ENCODE measurements at regions not wholly inside any gene's neighbourhood (a gene's known extent, or its start where the extent isn't known, plus 50 kb on each side); places are given as distances from the start of the nearest gene placed in this dataset.

- no peak overlapping the region for H3K4me3 Mint-ChIP-seq
These were observed 545.0 kb downstream of the PRR16 start for GRCh38 chr5:121009058-121009457.

GRCh38 chr5:121018004-121018403 lies 553.9 kb downstream of the PRR16 start:
- H4K20me1 ChIP-seq (ENCODE audit: low read depth) = no peaks in the 10 kb centered on the region
- H3K9me3 ChIP-seq (ENCODE audit: low read depth) = no peaks in the 10 kb centered on the region
- Mint-ChIP-seq H3K9me3 (no peaks in the 10 kb centered on the region), H3K27ac (no peak overlapping the region), H3K36me3 (no peaks in the 10 kb centered on the region), H3K27me3 (ENCODE audit: insufficient read depth, low read depth) (no peaks in the 10 kb centered on the region), H3K4me3 (no peak overlapping the region), H3K4me1 (no peaks in the 10 kb centered on the region)
- H3K27ac ChIP-seq = no peak overlapping the region
- H3K4me1 ChIP-seq = no peaks in the 10 kb centered on the region
- no peaks in the 10 kb centered on the region for H3K79me2 ChIP-seq (ENCODE audit: low read depth)
- no peaks in the 10 kb centered on the region for H3K36me3 ChIP-seq
- H3F3A ChIP-seq (ENCODE audit: low read depth) = no peaks in the 10 kb centered on the region
- H3K27me3 ChIP-seq = no peaks in the 10 kb centered on the region
- TF ChIP-seq EZH2 (IDR thresholded peaks at IDR 0.05) = no peak
- no peak for TF ChIP-seq CTCF (IDR thresholded peaks at IDR 0.05)
- no peak for TF ChIP-seq EZH2phosphoT487 (IDR thresholded peaks at IDR 0.05)
- H3K9ac ChIP-seq = no peak overlapping the region
- no peak overlapping the region for H3K4me2 ChIP-seq
- H3K4me3 ChIP-seq = no peak overlapping the region
- no peak overlapping the region for H2AFZ ChIP-seq (replicated peaks)
- DNase-seq (ENCODE audit: low spot score) = no peak

More at GRCh38 chr5:121009058-121009457, 545.0 kb downstream of the PRR16 start:
- Mint-ChIP-seq H3K9me3 (no peaks in the 10 kb centered on the region), H3K36me3 (no peaks in the 10 kb centered on the region), H3K27me3 (ENCODE audit: insufficient read depth, low read depth) (peaks cover 2% of the 10 kb centered on the region), H3K4me1 (no peaks in the 10 kb centered on the region), H3K27ac (no peak overlapping the region)
- Histone ChIP-seq H3K4me3 (no peak overlapping the region), H3K4me1 (no peaks in the 10 kb centered on the region), H4K20me1 (ENCODE audit: low read depth) (no peaks in the 10 kb centered on the region), H3K27me3 (no peaks in the 10 kb centered on the region), H3F3A (ENCODE audit: low read depth) (no peaks in the 10 kb centered on the region), H3K9me3 (ENCODE audit: low read depth) (no peaks in the 10 kb centered on the region), H3K9ac (no peak overlapping the region), H3K79me2 (ENCODE audit: low read depth) (no peaks in the 10 kb centered on the region), H3K36me3 (no peaks in the 10 kb centered on the region), H3K27ac (no peak overlapping the region), H2AFZ (replicated peaks) (no peak overlapping the region), H3K4me2 (no peak overlapping the region)
- TF ChIP-seq EZH2 (IDR thresholded peaks at IDR 0.05) = no peak
- TF ChIP-seq CTCF (IDR thresholded peaks at IDR 0.05) = no peak
- no peak for TF ChIP-seq EZH2phosphoT487 (IDR thresholded peaks at IDR 0.05)
- DNase-seq (ENCODE audit: low spot score) = no peak

GRCh38 chr5:121019106-121019505 lies 555.0 kb downstream of the PRR16 start:
- Mint-ChIP-seq H3K4me3 (no peak overlapping the region), H3K27me3 (ENCODE audit: insufficient read depth, low read depth) (no peaks in the 10 kb centered on the region), H3K27ac (no peak overlapping the region), H3K36me3 (no peaks in the 10 kb centered on the region), H3K4me1 (no peaks in the 10 kb centered on the region), H3K9me3 (no peaks in the 10 kb centered on the region)
- Histone ChIP-seq H3K9ac (no peak overlapping the region), H3K79me2 (ENCODE audit: low read depth) (no peaks in the 10 kb centered on the region), H3K27me3 (no peaks in the 10 kb centered on the region), H2AFZ (replicated peaks) (no peak overlapping the region), H4K20me1 (ENCODE audit: low read depth) (no peaks in the 10 kb centered on the region), H3K9me3 (ENCODE audit: low read depth) (no peaks in the 10 kb centered on the region), H3K36me3 (no peaks in the 10 kb centered on the region), H3K27ac (no peak overlapping the region), H3F3A (ENCODE audit: low read depth) (no peaks in the 10 kb centered on the region), H3K4me2 (no peak overlapping the region), H3K4me1 (no peaks in the 10 kb centered on the region), H3K4me3 (no peak overlapping the region)
- DNase-seq (ENCODE audit: low spot score) = no peak
- TF ChIP-seq EZH2 (IDR thresholded peaks at IDR 0.05) = no peak
- no peak for TF ChIP-seq CTCF (IDR thresholded peaks at IDR 0.05)
- no peak for TF ChIP-seq EZH2phosphoT487 (IDR thresholded peaks at IDR 0.05)

Measured in neural progenitor cell (in vitro differentiated cells).